WTC11 (cell line): ENCODE measurements at regions not wholly inside any gene's neighbourhood (a gene's known extent, or its start where the extent isn't known, plus 50 kb on each side); places are given as distances from the start of the nearest gene placed in this dataset.

Source experiments
- ATAC-seq: fragments of 200-7000 bp; cut with Tn5 transposase; 2 replicates; pipeline ENCODE4 v1.10.0; 2021; ENCODE audit warnings: mild to moderate bottlenecking, moderate library complexity
- CTCF ChIA-PET: fragments of 300-600 bp; sonication (Branson Sonifier 250); formaldehyde crosslinking; loops from one replicate; lab custom pipeline; 2021; ENCODE audit warnings: antibody characterized with exemption; lab: Charles Lee
- POLR2A ChIA-PET: fragments of 350-600 bp; sonication (Branson Sonifier 250); formaldehyde crosslinking; loops from one replicate; lab custom pipeline; 2021; ENCODE audit warnings: antibody characterized with exemption; lab: Charles Lee
- DNase-seq: peaks from one replicate; pipeline ENCODE4 v3.0.0; 2021; ENCODE audit warnings: low spot score
- H3K27ac Mint-ChIP-seq: 2 replicates; pipeline ENCODE4 v1.8.0; 2021; ENCODE audit warnings: mixed read lengths
- H3K27me3 Mint-ChIP-seq: 2 replicates; pipeline ENCODE4 v1.8.0; 2021; ENCODE audit warnings: low read depth, mild to moderate bottlenecking, moderate library complexity, mixed read lengths
- H3K36me3 Mint-ChIP-seq: 2 replicates; pipeline ENCODE4 v1.8.0; 2021; ENCODE audit warnings: mixed read lengths
- H3K4me1 Mint-ChIP-seq: 2 replicates; pipeline ENCODE4 v1.8.0; 2022; ENCODE audit warnings: mixed read lengths
- H3K4me3 Mint-ChIP-seq: 2 replicates; pipeline ENCODE4 v1.8.0; 2021; ENCODE audit warnings: mild to moderate bottlenecking, moderate library complexity, mixed read lengths
- H3K9me3 Mint-ChIP-seq: 2 replicates; pipeline ENCODE4 v1.8.0; 2021; ENCODE audit warnings: mixed read lengths
- ETV6 ChIP-seq: sonication (generic); formaldehyde crosslinking; IDR thresholded peaks from 2 replicates; pipeline ENCODE4 v1.8.1; 2022; ENCODE audit warnings: mild to moderate bottlenecking, missing genetic modification reagents
- TEAD4 ChIP-seq: sonication (generic); formaldehyde crosslinking; IDR thresholded peaks from 2 replicates; pipeline ENCODE4 v1.8.0; 2022; ENCODE audit warnings: mild to moderate bottlenecking, missing genetic modification reagents
- TP53 ChIP-seq: sonication (generic); formaldehyde crosslinking; IDR thresholded peaks from 2 replicates; pipeline ENCODE4 v1.8.1; 2023; ENCODE audit warnings: mild to moderate bottlenecking, missing genetic modification reagents
- ZNF232 ChIP-seq: sonication (generic); formaldehyde crosslinking; IDR thresholded peaks from 2 replicates; pipeline ENCODE4 v1.8.0; 2022; ENCODE audit warnings: mild to moderate bottlenecking, missing genetic modification reagents
- ZNF416 ChIP-seq: fragments of 250-450 bp; sonication (Bioruptor Pico); IDR thresholded peaks from 2 replicates; pipeline ENCODE4 v1.9.0; 2021; ENCODE audit warnings: mild to moderate bottlenecking, inconsistent platforms
- TF ChIP-seq, protein P1 (sequence below): sonication (generic); formaldehyde crosslinking; IDR thresholded peaks from 2 replicates; pipeline ENCODE4 v1.8.1; 2023; ENCODE audit warnings: mild to moderate bottlenecking, missing genetic modification reagents, borderline replicate concordance
- TF ChIP-seq, protein P2 (sequence below): sonication (generic); formaldehyde crosslinking; IDR thresholded peaks from 2 replicates; pipeline ENCODE4 v1.8.1; 2022; ENCODE audit warnings: mild to moderate bottlenecking, missing genetic modification reagents, moderate library complexity, borderline replicate concordance
- TF ChIP-seq, protein P3 (sequence below): fragments of 250-450 bp; sonication (Bioruptor Pico); IDR thresholded peaks from 2 replicates; pipeline ENCODE4 v1.9.0; 2021; ENCODE audit warnings: mild to moderate bottlenecking
- TF ChIP-seq, protein P4 (sequence below): sonication (generic); formaldehyde crosslinking; IDR thresholded peaks from 2 replicates; pipeline ENCODE4 v1.8.0; 2023; ENCODE audit warnings: missing genetic modification reagents, mild to moderate bottlenecking, borderline replicate concordance
- TF ChIP-seq, protein P5 (sequence below): fragments of 250-450 bp; sonication (Bioruptor Pico); IDR thresholded peaks from 2 replicates; pipeline ENCODE4 v1.9.0; 2021; ENCODE audit warnings: moderate library complexity, mild to moderate bottlenecking, inconsistent platforms, borderline replicate concordance

DNA sequence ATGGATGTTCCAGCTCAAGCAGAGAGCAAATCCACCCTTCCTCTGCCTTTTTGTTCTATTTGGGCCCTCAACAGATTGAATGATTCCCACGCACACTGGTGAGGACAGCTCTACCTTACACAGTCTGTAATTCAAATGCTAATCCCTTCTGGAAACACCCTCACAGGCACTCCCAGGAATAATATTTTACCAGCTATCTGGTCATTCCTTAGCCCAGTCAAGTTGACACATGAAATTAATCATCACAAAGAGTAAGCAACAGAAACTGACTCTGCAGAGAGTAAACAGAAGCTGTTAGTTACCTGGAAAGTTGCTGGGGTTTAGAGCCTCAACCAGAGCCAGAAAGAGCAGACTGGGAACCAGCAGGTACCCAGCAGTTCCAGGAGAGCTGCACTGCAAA, 75.5 kb upstream of the MMP2 start (continued):
- TF ChIP-seq TEAD4 (CRISPR knock-in tag) (no peak), TP53 (no peak)
- TF ChIP-seq, protein P1, sequence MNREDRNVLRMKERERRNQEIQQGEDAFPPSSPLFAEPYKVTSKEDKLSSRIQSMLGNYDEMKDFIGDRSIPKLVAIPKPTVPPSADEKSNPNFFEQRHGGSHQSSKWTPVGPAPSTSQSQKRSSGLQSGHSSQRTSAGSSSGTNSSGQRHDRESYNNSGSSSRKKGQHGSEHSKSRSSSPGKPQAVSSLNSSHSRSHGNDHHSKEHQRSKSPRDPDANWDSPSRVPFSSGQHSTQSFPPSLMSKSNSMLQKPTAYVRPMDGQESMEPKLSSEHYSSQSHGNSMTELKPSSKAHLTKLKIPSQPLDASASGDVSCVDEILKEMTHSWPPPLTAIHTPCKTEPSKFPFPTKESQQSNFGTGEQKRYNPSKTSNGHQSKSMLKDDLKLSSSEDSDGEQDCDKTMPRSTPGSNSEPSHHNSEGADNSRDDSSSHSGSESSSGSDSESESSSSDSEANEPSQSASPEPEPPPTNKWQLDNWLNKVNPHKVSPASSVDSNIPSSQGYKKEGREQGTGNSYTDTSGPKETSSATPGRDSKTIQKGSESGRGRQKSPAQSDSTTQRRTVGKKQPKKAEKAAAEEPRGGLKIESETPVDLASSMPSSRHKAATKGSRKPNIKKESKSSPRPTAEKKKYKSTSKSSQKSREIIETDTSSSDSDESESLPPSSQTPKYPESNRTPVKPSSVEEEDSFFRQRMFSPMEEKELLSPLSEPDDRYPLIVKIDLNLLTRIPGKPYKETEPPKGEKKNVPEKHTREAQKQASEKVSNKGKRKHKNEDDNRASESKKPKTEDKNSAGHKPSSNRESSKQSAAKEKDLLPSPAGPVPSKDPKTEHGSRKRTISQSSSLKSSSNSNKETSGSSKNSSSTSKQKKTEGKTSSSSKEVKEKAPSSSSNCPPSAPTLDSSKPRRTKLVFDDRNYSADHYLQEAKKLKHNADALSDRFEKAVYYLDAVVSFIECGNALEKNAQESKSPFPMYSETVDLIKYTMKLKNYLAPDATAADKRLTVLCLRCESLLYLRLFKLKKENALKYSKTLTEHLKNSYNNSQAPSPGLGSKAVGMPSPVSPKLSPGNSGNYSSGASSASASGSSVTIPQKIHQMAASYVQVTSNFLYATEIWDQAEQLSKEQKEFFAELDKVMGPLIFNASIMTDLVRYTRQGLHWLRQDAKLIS, result no peak
- TF ChIP-seq, all 79 proteins: peak for 0

DNA sequence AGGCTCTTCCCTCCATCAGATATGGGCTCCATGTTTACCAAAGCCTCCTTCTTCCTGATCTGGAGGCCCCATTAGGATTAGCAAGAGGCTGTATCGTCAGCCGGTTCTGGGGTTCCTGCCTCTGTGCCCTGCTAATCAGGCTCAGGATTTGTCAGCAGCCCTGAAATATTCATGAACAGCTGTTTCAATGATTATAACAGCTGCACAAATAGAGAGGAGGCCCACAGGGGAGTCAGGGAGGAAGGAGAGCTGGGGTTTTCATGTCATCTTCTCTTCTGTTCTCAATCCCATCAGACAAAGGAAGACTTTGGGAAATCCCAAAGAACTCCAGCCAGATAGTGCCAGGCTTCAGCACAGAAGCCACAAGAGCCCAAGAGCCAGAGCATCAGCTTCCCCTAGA, 72.3 kb upstream of the MMP2 start:
- ATAC-seq (no peak), DNase-seq (no peak)
- POLR2A ChIA-PET, result no interaction called here
- CTCF ChIA-PET, result no interaction called here
- no peak for TF ChIP-seq ZNF232
- TF ChIP-seq, protein P2, sequence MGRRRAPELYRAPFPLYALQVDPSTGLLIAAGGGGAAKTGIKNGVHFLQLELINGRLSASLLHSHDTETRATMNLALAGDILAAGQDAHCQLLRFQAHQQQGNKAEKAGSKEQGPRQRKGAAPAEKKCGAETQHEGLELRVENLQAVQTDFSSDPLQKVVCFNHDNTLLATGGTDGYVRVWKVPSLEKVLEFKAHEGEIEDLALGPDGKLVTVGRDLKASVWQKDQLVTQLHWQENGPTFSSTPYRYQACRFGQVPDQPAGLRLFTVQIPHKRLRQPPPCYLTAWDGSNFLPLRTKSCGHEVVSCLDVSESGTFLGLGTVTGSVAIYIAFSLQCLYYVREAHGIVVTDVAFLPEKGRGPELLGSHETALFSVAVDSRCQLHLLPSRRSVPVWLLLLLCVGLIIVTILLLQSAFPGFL (CRISPR knock-in tag), result no peak
- TF ChIP-seq, protein P3, sequence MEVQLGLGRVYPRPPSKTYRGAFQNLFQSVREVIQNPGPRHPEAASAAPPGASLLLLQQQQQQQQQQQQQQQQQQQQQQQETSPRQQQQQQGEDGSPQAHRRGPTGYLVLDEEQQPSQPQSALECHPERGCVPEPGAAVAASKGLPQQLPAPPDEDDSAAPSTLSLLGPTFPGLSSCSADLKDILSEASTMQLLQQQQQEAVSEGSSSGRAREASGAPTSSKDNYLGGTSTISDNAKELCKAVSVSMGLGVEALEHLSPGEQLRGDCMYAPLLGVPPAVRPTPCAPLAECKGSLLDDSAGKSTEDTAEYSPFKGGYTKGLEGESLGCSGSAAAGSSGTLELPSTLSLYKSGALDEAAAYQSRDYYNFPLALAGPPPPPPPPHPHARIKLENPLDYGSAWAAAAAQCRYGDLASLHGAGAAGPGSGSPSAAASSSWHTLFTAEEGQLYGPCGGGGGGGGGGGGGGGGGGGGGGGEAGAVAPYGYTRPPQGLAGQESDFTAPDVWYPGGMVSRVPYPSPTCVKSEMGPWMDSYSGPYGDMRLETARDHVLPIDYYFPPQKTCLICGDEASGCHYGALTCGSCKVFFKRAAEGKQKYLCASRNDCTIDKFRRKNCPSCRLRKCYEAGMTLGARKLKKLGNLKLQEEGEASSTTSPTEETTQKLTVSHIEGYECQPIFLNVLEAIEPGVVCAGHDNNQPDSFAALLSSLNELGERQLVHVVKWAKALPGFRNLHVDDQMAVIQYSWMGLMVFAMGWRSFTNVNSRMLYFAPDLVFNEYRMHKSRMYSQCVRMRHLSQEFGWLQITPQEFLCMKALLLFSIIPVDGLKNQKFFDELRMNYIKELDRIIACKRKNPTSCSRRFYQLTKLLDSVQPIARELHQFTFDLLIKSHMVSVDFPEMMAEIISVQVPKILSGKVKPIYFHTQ (CRISPR knock-in tag), result no peak
- TF ChIP-seq, protein P4, sequence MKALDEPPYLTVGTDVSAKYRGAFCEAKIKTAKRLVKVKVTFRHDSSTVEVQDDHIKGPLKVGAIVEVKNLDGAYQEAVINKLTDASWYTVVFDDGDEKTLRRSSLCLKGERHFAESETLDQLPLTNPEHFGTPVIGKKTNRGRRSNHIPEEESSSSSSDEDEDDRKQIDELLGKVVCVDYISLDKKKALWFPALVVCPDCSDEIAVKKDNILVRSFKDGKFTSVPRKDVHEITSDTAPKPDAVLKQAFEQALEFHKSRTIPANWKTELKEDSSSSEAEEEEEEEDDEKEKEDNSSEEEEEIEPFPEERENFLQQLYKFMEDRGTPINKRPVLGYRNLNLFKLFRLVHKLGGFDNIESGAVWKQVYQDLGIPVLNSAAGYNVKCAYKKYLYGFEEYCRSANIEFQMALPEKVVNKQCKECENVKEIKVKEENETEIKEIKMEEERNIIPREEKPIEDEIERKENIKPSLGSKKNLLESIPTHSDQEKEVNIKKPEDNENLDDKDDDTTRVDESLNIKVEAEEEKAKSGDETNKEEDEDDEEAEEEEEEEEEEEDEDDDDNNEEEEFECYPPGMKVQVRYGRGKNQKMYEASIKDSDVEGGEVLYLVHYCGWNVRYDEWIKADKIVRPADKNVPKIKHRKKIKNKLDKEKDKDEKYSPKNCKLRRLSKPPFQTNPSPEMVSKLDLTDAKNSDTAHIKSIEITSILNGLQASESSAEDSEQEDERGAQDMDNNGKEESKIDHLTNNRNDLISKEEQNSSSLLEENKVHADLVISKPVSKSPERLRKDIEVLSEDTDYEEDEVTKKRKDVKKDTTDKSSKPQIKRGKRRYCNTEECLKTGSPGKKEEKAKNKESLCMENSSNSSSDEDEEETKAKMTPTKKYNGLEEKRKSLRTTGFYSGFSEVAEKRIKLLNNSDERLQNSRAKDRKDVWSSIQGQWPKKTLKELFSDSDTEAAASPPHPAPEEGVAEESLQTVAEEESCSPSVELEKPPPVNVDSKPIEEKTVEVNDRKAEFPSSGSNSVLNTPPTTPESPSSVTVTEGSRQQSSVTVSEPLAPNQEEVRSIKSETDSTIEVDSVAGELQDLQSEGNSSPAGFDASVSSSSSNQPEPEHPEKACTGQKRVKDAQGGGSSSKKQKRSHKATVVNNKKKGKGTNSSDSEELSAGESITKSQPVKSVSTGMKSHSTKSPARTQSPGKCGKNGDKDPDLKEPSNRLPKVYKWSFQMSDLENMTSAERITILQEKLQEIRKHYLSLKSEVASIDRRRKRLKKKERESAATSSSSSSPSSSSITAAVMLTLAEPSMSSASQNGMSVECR, result no peak
- Mint-ChIP-seq H3K27ac (no peak overlapping the region), H3K9me3 (no peaks in the 10 kb centered on the region), H3K4me3 (no peak overlapping the region), H3K27me3 (peaks cover 4% of the 10 kb centered on the region; the same call in 1 of the 2 replicates), H3K4me1 (peaks cover 3% of the 10 kb centered on the region; the same call in 1 of the 2 replicates), H3K36me3 (no peaks in the 10 kb centered on the region)

DNA sequence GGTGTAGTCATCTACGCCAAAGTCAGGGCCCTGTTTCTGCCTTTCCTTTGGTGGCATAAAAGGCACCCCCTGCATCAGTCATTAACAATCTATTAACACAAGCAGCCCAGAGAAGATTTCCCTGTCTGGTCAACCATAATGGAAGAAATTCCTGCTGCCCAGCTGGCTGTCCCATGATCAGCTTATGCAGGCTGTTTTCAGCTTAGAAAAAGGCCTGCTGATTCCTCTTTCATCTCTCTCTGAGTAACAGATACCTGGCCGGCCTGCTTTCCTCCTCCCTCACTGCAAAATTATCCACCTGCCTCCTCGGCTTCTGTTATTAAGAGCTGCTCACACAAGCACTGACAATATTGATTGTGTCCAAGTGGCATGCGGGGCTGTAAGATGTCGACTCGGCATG, 70.3 kb upstream of the MMP2 start:
- Mint-ChIP-seq H3K36me3 (no peaks in the 10 kb centered on the region), H3K4me3 (no peak overlapping the region), H3K27me3 (peaks cover 2% of the 10 kb centered on the region; the same call in 1 of the 2 replicates), H3K9me3 (no peaks in the 10 kb centered on the region), H3K27ac (no peak overlapping the region), H3K4me1 (peaks cover 3% of the 10 kb centered on the region; the same call in 1 of the 2 replicates)
- ChIA-PET POLR2A (no interaction called here), CTCF (interaction anchor here (0.6 to 1.8 kb wide), 2 partner anchors 10 to 57 kb away, joined by 3 to 5 read pairs; no protein-coding TSS in a partner anchor)
- ATAC-seq (no peak), DNase-seq (no peak)
- TF ChIP-seq ETV6 (no peak), ZNF416 (CRISPR knock-in tag) (no peak)
- TF ChIP-seq, protein P5, sequence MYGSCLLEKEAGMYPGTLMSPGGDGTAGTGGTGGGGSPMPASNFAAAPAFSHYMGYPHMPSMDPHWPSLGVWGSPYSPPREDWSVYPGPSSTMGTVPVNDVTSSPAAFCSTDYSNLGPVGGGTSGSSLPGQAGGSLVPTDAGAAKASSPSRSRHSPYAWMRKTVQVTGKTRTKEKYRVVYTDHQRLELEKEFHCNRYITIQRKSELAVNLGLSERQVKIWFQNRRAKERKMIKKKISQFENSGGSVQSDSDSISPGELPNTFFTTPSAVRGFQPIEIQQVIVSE, result no peak
